ENCODE measurements at regions not wholly inside any gene's neighbourhood (a gene's known extent, or its start where the extent isn't known, plus 50 kb on each side); places are given as distances from the start of the nearest gene placed in this dataset.
A peak's percentile ranks its signal among the peaks of the same experiment; 100 is the strongest.

GRCh38 chr6:144862769-144863168, 577.6 kb downstream of the UTRN start:
- no peak overlapping the region for H3K27ac ChIP-seq
- TF ChIP-seq CTCF (conservative IDR thresholded peaks at IDR 0.05): no peak

GRCh38 chr6:144867761-144868160, 582.6 kb downstream of the UTRN start:
- H3K27ac ChIP-seq: no peak overlapping the region
- TF ChIP-seq CTCF (conservative IDR thresholded peaks at IDR 0.05): no peak

GRCh38 chr6:144870782-144871181, 585.6 kb downstream of the UTRN start:
- no peak for TF ChIP-seq CTCF (conservative IDR thresholded peaks at IDR 0.05)
- no peak overlapping the region for H3K27ac ChIP-seq

GRCh38 chr6:144873623-144874378, 588.7 kb downstream of the UTRN start:
- no peak for TF ChIP-seq CTCF (conservative IDR thresholded peaks at IDR 0.05)
- no peak overlapping the region for H3K27ac ChIP-seq

GRCh38 chr6:144876689-144877088, 591.6 kb downstream of the UTRN start:
- no peak overlapping the region for H3K27ac ChIP-seq
- no peak for TF ChIP-seq CTCF (conservative IDR thresholded peaks at IDR 0.05)

GRCh38 chr6:144877118-144877517, 592.0 kb downstream of the UTRN start:
- H3K27ac ChIP-seq: no peak overlapping the region
- TF ChIP-seq CTCF (conservative IDR thresholded peaks at IDR 0.05): no peak

- peak overlapping the region; percentile 13; the same call in 1 of the 2 replicates for H3K27ac ChIP-seq
- TF ChIP-seq CTCF (conservative IDR thresholded peaks at IDR 0.05): no peak
Observed at GRCh38 chr6:144878577-144878976, 593.4 kb downstream of the UTRN start.

All from VCaP (cell line).